Panc1 (cell line): ENCODE measurements at regions not wholly inside any gene's neighbourhood (a gene's known extent, or its start where the extent isn't known, plus 50 kb on each side); places are given as distances from the start of the nearest gene placed in this dataset.

Source experiments
- ATAC-seq: fragments of 200-7000 bp; cut with Tn5 transposase; 2 replicates; pipeline ENCODE4 v1.9.1; 2020; ENCODE audit warnings: mild to moderate bottlenecking, moderate library complexity
- BruUV-seq: library from RNA; stranded (reverse); fragments of 400-500 nt; replicated peaks from 2 replicates; lab custom pipeline; 2021; lab: Mats Ljungman, UMichigan
- CTCF ChIA-PET: fragments of 300-600 bp; sonication (Branson Sonifier 250); formaldehyde crosslinking; loops from one replicate; lab custom pipeline; 2022; ENCODE audit warnings: antibody characterized with exemption; lab: Charles Lee
- POLR2A ChIA-PET: fragments of 300-600 bp; sonication (Branson Sonifier 250); formaldehyde crosslinking; loops from one replicate; lab custom pipeline; 2022; ENCODE audit warnings: antibody characterized with exemption; lab: Charles Lee
- DNase-seq: peaks from one replicate; pipeline ENCODE4 v3.0.0-alpha.2; 2010; ENCODE audit warnings: low read depth, low spot score
- H3K27ac ChIP-seq: 2 replicates; pipeline ENCODE4 v1.5.1; 2011; ENCODE audit warnings: mild to moderate bottlenecking, low read length, inconsistent platforms
- H3K27me3 ChIP-seq: fragments of 200-500 bp; sonication (Bioruptor generic); 2 replicates; pipeline ENCODE4 v1.6.0; 2014; ENCODE audit warnings: low read length, inconsistent platforms; ENCODE audit not compliant: control insufficient read depth, insufficient read depth
- H3K36me3 ChIP-seq: fragments of 200-500 bp; sonication (Bioruptor generic); 2 replicates; pipeline ENCODE4 v1.5.1; 2014; ENCODE audit warnings: inconsistent platforms, mild to moderate bottlenecking, low read length, moderate library complexity; ENCODE audit not compliant: control insufficient read depth, insufficient read depth
- H3K4me1 ChIP-seq: 2 replicates; pipeline ENCODE4 v1.5.1; 2011; ENCODE audit warnings: inconsistent platforms, mild to moderate bottlenecking, low read length, moderate library complexity; ENCODE audit not compliant: control insufficient read depth, insufficient read depth
- H3K4me3 ChIP-seq, 2 experiments: 2 replicates each; pipeline ENCODE4 v1.5.1; 2011 to 2012; ENCODE audit warnings: low read depth in 2 of 2, low read length in 2 of 2, mild to moderate bottlenecking in 2 of 2, inconsistent platforms in 1 of 2, moderate library complexity in 1 of 2
- H3K9me3 ChIP-seq: fragments of 200-500 bp; sonication (Bioruptor generic); 2 replicates; pipeline ENCODE4 v1.5.1; 2014; ENCODE audit warnings: low read depth, mild to moderate bottlenecking, inconsistent platforms, low read length, moderate library complexity; ENCODE audit not compliant: control insufficient read depth, insufficient read depth
- CTCF ChIP-seq: fragments of 450-650 bp; IDR thresholded peaks from 2 replicates; pipeline ENCODE4 v1.5.1; 2017; ENCODE audit warnings: mild to moderate bottlenecking
- POLR2AphosphoS5 ChIP-seq: IDR thresholded peaks from 2 replicates; pipeline ENCODE4 v1.6.1; 2012; ENCODE audit warnings: mild to moderate bottlenecking, low read depth, low read length, moderate library complexity
- REST ChIP-seq, 2 experiments: IDR thresholded peaks; 2 replicates each; pipeline ENCODE4 v1.6.1; 2011 to 2012; ENCODE audit warnings: low read depth in 2 of 2, control low read depth in 1 of 2, low read length in 1 of 2, mild to moderate bottlenecking in 1 of 2, moderate library complexity in 1 of 2; ENCODE audit not compliant: insufficient read depth in 1 of 2
- SIN3A ChIP-seq: IDR thresholded peaks from 2 replicates; pipeline ENCODE4 v1.6.1; 2012; ENCODE audit warnings: low read depth, mild to moderate bottlenecking, low read length, moderate library complexity, borderline replicate concordance; ENCODE audit not compliant: insufficient read depth
- TCF7L2 ChIP-seq: IDR thresholded peaks from 2 replicates; pipeline ENCODE4 v1.6.1; 2011; ENCODE audit warnings: mild to moderate bottlenecking, low read depth, low read length, inconsistent platforms
- in situ Hi-C: cut with HindIII; loops from 2 replicates; pipeline ENCODE4 v1.10.0; 2016; ENCODE audit warnings: low sequenced_read_pairs, low pct_unique_long_range_greater_than_20kb
- intact Hi-C: fragments of 100-400 bp; cut with micrococcal nuclease; formaldehyde crosslinking; loops from one replicate; pipeline ENCODE4 v1.10.0; 2022; ENCODE audit not compliant: unreplicated experiment

- DNase-seq (no peak), ATAC-seq (no peak)
- CTCF ChIA-PET = no interaction called here
- TF ChIP-seq REST (IDR thresholded peaks at IDR 0.05; ENCODE audit: insufficient read depth in 1 of 2, low read depth in 2 of 2, low read length in 1 of 2) = no peak
- TF ChIP-seq POLR2AphosphoS5 = no peak
- TF ChIP-seq TCF7L2 = no peak
- no peak for TF ChIP-seq SIN3A
- no peak for TF ChIP-seq CTCF
- in situ Hi-C loops = no loop called here
- Histone ChIP-seq H3K27ac (peak overlapping the region; percentile 20; the same call in 1 of the 2 replicates), H3K27me3 (no peaks in the 10 kb centered on the region), H3K9me3 (no peaks in the 10 kb centered on the region), H3K4me1 (no peaks in the 10 kb centered on the region), H3K36me3 (no peaks in the 10 kb centered on the region), H3K4me3 (no peak overlapping the region)
- POLR2A ChIA-PET = interaction anchor here (0.7 kb wide), 1 partner anchor 350 kb away, joined by 3 read pairs; no protein-coding TSS in a partner anchor
- intact Hi-C loops = no loop called here
- no TSS peak for BruUV-seq
Measured at GRCh38 chr3:177538048-177538749, 340.9 kb upstream of the TBL1XR1 start.

GRCh38 chr3:177538750-177539730, 341.8 kb upstream of the TBL1XR1 start:
- Histone ChIP-seq H3K27me3 (no peaks in the 10 kb centered on the region), H3K27ac (peak overlapping the region; percentile 20; the same call in 1 of the 2 replicates), H3K9me3 (no peaks in the 10 kb centered on the region), H3K36me3 (no peaks in the 10 kb centered on the region), H3K4me1 (no peaks in the 10 kb centered on the region), H3K4me3 (no peak overlapping the region)
- TF ChIP-seq SIN3A (no peak), REST (IDR thresholded peaks at IDR 0.05; ENCODE audit: insufficient read depth in 1 of 2, low read depth in 2 of 2, low read length in 1 of 2) (no peak), POLR2AphosphoS5 (no peak), CTCF (no peak), TCF7L2 (no peak)
- ChIA-PET CTCF (no interaction called here), POLR2A (no interaction called here)
- DNase-seq (no peak), ATAC-seq (no peak)
- intact Hi-C loops (no loop called here), in situ Hi-C loops (no loop called here)
- no TSS peak for BruUV-seq
